ENCODE measurements at regions not wholly inside any gene's neighbourhood (a gene's known extent, or its start where the extent isn't known, plus 50 kb on each side); places are given as distances from the start of the nearest gene placed in this dataset.

DNA sequence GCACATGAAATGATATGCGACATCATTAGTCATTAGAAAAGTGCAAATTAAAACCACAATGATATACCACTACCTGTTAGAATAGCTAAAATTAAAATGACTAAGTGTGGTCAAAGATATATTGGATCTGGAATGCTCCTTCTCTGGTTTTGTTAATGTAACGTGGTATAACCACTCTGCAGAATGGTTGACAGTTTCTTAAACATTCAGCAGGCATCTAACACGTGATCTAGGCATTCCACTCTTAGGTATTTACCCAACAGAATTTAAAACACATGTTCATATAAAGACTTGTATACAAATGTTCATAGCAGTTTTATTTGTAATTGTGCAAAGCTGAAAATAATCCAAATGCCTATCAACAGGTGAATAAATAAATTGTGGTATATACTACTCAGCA is 165.0 kb upstream of the PLXNA2 start:
- no peak overlapping the region for H3K4me3 ChIP-seq (ENCODE audit: low read depth, low read length)
- WGBS (ENCODE audit: insufficient coverage) = no CpG with 5 or more reads among the region's 3 CpGs
- H3K4me1 ChIP-seq (ENCODE audit: control insufficient read depth, insufficient read depth, low read length) = peaks cover 3% of the 10 kb centered on the region

DNA sequence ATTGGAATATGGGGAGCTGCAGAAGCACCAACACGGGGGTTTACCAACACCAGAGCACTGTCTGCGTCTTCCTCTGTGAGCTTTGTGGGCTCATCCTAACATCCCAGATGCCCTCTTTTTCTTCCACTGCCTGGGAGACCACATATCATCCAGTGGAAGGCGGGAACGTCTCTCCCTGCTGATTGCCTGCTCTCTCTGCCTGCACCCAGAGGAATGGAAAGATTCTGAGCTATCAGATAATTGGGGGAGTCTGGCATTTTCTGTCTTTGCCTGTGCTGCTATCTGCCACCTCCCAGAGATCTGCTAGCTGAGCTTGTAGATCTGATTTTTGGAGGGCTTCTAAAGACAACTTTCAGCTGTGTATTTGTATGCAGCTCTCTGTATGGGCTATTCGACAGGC is 166.2 kb upstream of the PLXNA2 start:
- no peak for DNase-seq (ENCODE audit: low read depth in 4 of 6, low spot score in 6 of 6)
- WGBS (ENCODE audit: insufficient coverage) = 57% methylated on average over 5 of the region's 5 CpGs
- no peaks in the 10 kb centered on the region for H3K9me3 ChIP-seq (ENCODE audit: control insufficient read depth, insufficient read depth, low read length)
- H3K4me1 ChIP-seq (ENCODE audit: control insufficient read depth, insufficient read depth, low read length) = peaks cover 3% of the 10 kb centered on the region
- H3K36me3 ChIP-seq (ENCODE audit: control insufficient read depth, insufficient read depth, low read length) = no peaks in the 10 kb centered on the region
- no peak overlapping the region for H3K4me3 ChIP-seq (ENCODE audit: low read depth, low read length)
- no peak overlapping the region for H3K27ac ChIP-seq (ENCODE audit: low read depth, low read length)
- H3K27me3 ChIP-seq (ENCODE audit: control insufficient read depth, insufficient read depth, low read length) = no peaks in the 10 kb centered on the region

More for the DNA sequence above, 165.0 kb upstream of the PLXNA2 start:
- DNase-seq (ENCODE audit: low read depth in 4 of 6, low spot score in 6 of 6) = no peak
- Histone ChIP-seq H3K27me3 (ENCODE audit: control insufficient read depth, insufficient read depth, low read length) (no peaks in the 10 kb centered on the region), H3K9me3 (ENCODE audit: control insufficient read depth, insufficient read depth, low read length) (no peaks in the 10 kb centered on the region), H3K27ac (ENCODE audit: low read depth, low read length) (no peak overlapping the region), H3K36me3 (ENCODE audit: control insufficient read depth, insufficient read depth, low read length) (no peaks in the 10 kb centered on the region)

DNA sequence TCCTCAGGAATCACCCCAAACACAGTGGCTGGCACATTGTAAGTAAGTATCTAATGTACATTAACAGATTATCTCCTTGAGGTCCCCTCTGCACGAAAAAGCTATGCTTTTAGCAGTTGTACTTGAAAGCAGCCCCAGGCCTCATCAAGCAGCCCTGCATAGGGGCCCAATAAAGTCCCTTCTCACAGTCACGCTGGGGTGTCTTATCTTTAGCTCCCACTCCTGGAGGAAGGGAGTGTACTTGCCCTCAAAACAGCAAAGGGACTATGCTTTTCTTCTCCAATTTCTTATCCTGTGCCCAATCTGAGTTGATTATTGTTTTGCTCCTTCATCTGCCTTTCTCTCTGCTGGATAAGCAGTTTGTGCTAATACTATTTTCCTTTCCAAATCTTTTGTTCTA is 168.8 kb upstream of the PLXNA2 start:
- H3K27ac ChIP-seq (ENCODE audit: low read depth, low read length) = no peak overlapping the region
- H3K36me3 ChIP-seq (ENCODE audit: control insufficient read depth, insufficient read depth, low read length) = no peaks in the 10 kb centered on the region
- H3K4me1 ChIP-seq (ENCODE audit: control insufficient read depth, insufficient read depth, low read length) = peaks cover 3% of the 10 kb centered on the region
- no peaks in the 10 kb centered on the region for H3K9me3 ChIP-seq (ENCODE audit: control insufficient read depth, insufficient read depth, low read length)
- no peaks in the 10 kb centered on the region for H3K27me3 ChIP-seq (ENCODE audit: control insufficient read depth, insufficient read depth, low read length)
- WGBS (ENCODE audit: insufficient coverage) = 80% methylated on average over 1 of the region's 2 CpGs
- DNase-seq (ENCODE audit: low read depth in 4 of 6, low spot score in 6 of 6) = no peak
- H3K4me3 ChIP-seq (ENCODE audit: low read depth, low read length) = no peak overlapping the region

DNA sequence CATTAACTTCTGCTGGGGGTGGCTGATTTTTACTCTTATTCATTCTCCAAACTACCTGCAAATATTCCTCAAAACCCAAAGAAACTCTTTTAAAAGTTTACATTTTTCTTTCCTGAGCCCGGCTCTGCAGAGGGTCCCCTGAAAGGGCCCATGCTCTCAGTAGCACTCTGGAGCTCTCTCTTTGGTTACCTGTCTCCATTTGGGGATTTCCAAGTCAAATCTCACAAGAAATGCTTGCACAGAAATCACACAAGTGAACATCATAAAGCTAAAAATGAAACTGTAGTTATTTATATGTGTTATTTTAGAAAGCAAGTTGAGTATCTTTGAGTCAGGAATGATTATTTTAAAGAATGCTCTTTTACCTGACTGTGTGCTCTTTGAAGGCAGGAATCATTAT is 174.5 kb upstream of the PLXNA2 start:
- Histone ChIP-seq H3K9me3 (ENCODE audit: control insufficient read depth, insufficient read depth, low read length) (no peaks in the 10 kb centered on the region), H3K4me1 (ENCODE audit: control insufficient read depth, insufficient read depth, low read length) (no peaks in the 10 kb centered on the region), H3K4me3 (ENCODE audit: low read depth, low read length) (no peak overlapping the region), H3K27me3 (ENCODE audit: control insufficient read depth, insufficient read depth, low read length) (no peaks in the 10 kb centered on the region), H3K36me3 (ENCODE audit: control insufficient read depth, insufficient read depth, low read length) (no peaks in the 10 kb centered on the region), H3K27ac (ENCODE audit: low read depth, low read length) (no peak overlapping the region)
- 100% methylated on average over 1 of the region's 1 CpG for WGBS (ENCODE audit: insufficient coverage)
- no peak for DNase-seq (ENCODE audit: low read depth in 4 of 6, low spot score in 6 of 6)

DNA sequence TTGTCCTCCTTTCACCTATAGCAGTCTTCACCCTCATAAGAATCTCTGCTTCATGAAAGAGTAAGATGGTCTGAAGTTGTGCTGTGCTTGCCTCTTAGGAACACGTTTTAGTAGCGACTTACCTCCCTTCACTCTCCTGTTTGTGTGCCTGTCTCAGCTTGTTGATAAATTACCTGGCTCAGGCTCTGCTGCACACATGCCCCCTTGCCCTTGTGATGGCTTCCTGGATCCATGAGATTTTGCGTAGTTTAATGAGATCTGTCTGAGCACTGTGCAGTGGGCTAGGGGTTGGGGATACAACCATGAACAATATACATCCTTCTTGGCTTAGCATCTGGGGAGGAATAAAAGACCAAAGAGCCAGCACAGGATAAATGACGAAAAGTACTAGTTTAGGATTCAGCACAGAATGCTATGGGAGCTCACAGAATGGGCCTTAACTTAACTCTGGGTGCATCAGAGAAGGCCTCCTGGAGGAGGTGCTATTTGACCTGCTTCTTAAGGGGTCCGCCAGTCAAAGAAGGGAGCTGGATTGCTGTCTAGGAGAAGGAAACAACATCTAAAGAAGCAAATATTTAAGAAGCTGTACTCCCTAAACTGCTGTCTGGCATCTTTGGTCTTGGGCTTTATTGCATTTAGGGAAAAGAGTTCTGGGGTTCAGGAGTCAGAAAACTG is 175.7 kb upstream of the PLXNA2 start:
- no peaks in the 10 kb centered on the region for H3K9me3 ChIP-seq (ENCODE audit: control insufficient read depth, insufficient read depth, low read length)
- no peak for DNase-seq (ENCODE audit: low read depth in 4 of 6, low spot score in 6 of 6)
- 68% methylated on average over 5 of the region's 5 CpGs for WGBS (ENCODE audit: insufficient coverage)
- H3K27ac ChIP-seq (ENCODE audit: low read depth, low read length) = no peak overlapping the region
- H3K27me3 ChIP-seq (ENCODE audit: control insufficient read depth, insufficient read depth, low read length) = no peaks in the 10 kb centered on the region
- no peak overlapping the region for H3K4me3 ChIP-seq (ENCODE audit: low read depth, low read length)
- no peaks in the 10 kb centered on the region for H3K4me1 ChIP-seq (ENCODE audit: control insufficient read depth, insufficient read depth, low read length)
- no peaks in the 10 kb centered on the region for H3K36me3 ChIP-seq (ENCODE audit: control insufficient read depth, insufficient read depth, low read length)

DNA sequence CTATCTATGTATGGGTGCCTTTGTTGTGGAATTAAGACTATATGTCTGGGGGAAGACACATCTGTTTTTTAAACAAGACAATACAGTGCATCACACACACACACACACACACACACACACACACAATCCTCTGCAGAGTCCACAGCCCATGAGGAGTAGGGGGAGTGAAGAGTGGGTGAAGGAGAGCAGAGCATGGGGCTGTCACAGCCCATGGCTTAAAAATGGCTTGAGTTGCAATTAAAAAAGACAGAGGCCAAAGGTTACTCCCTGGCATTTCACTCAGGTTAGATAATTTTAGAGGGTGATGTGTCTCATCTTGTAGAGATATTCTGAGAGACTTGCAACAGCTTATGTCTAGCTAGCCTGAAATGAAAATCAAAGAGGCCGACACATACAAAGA is 176.5 kb upstream of the PLXNA2 start:
- Histone ChIP-seq H3K4me3 (ENCODE audit: low read depth, low read length) (no peak overlapping the region), H3K27ac (ENCODE audit: low read depth, low read length) (no peak overlapping the region), H3K27me3 (ENCODE audit: control insufficient read depth, insufficient read depth, low read length) (no peaks in the 10 kb centered on the region), H3K4me1 (ENCODE audit: control insufficient read depth, insufficient read depth, low read length) (no peaks in the 10 kb centered on the region), H3K36me3 (ENCODE audit: control insufficient read depth, insufficient read depth, low read length) (no peaks in the 10 kb centered on the region), H3K9me3 (ENCODE audit: control insufficient read depth, insufficient read depth, low read length) (no peaks in the 10 kb centered on the region)
- WGBS (ENCODE audit: insufficient coverage) = no CpG with 5 or more reads among the region's 1 CpG
- DNase-seq (ENCODE audit: low read depth in 4 of 6, low spot score in 6 of 6) = no peak

DNA sequence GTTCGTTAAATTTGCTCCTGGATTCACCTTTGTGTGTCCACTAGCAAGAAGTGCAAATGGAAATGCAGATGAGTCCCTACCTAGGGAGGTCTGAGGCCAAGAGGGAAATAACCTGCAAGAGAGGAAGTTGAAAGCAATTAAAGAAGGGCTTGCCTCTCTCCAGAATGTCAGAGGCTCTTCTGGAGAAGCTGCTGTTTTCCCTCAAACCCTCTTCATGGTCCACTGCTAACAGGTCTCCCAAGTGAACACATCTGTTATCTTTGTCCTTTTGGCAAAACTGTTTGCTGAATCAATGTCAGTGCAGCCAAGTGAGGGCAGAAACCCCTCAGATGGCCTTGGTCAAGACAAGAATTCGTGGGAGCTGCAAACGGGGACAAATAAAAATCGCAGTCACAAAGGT is 177.3 kb upstream of the PLXNA2 start:
- Histone ChIP-seq H3K4me3 (ENCODE audit: low read depth, low read length) (no peak overlapping the region), H3K4me1 (ENCODE audit: control insufficient read depth, insufficient read depth, low read length) (no peaks in the 10 kb centered on the region), H3K36me3 (ENCODE audit: control insufficient read depth, insufficient read depth, low read length) (no peaks in the 10 kb centered on the region), H3K9me3 (ENCODE audit: control insufficient read depth, insufficient read depth, low read length) (no peaks in the 10 kb centered on the region), H3K27me3 (ENCODE audit: control insufficient read depth, insufficient read depth, low read length) (no peaks in the 10 kb centered on the region), H3K27ac (ENCODE audit: low read depth, low read length) (no peak overlapping the region)
- WGBS (ENCODE audit: insufficient coverage) = 88% methylated on average over 3 of the region's 4 CpGs
- DNase-seq (ENCODE audit: low read depth in 4 of 6, low spot score in 6 of 6) = no peak

DNA sequence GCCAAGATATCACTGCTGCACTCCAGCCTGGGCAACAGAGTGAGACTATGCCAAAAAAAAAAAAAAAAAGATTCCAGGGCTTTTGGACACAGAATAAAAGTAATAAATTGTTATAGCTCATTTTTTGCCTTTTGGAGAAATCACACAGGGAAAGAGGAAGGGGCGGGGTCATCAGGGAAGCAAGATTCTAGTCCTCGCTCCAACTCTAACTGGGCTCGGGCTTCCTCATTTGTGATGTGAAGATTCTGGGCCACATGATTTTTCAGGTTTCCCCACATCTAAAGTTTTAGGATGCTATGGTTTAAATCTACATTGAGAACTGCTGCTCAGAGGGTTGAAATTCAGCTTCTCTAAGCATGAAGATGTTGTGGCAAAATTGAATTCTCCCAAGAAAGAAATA is 179.3 kb upstream of the PLXNA2 start:
- Histone ChIP-seq H3K9me3 (ENCODE audit: control insufficient read depth, insufficient read depth, low read length) (no peaks in the 10 kb centered on the region), H3K36me3 (ENCODE audit: control insufficient read depth, insufficient read depth, low read length) (no peaks in the 10 kb centered on the region), H3K4me1 (ENCODE audit: control insufficient read depth, insufficient read depth, low read length) (no peaks in the 10 kb centered on the region), H3K27me3 (ENCODE audit: control insufficient read depth, insufficient read depth, low read length) (no peaks in the 10 kb centered on the region), H3K27ac (ENCODE audit: low read depth, low read length) (no peak overlapping the region), H3K4me3 (ENCODE audit: low read depth, low read length) (no peak overlapping the region)
- no peak for DNase-seq (ENCODE audit: low read depth in 4 of 6, low spot score in 6 of 6)
- WGBS (ENCODE audit: insufficient coverage) = no CpG with 5 or more reads among the region's 3 CpGs

DNA sequence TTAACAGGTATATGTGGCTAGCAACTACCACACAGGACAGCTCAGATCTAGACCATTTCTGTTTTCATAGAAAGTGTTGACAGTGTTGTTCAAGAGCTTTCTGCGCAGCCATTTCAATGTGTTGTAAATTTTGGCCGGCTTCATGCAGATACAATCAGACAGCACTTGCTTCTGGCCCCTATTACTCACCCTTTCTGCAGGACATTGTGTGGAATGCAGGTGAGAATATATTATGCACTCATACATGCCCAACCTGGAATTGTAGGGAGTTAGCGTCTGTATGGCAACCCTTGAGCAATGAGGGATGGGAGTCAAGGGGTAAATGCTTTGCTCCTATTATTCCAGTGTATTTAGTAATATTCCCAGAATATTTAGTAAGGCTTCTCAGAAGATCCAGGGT is 180.9 kb upstream of the PLXNA2 start:
- no peak for DNase-seq (ENCODE audit: low read depth in 4 of 6, low spot score in 6 of 6)
- no peaks in the 10 kb centered on the region for H3K36me3 ChIP-seq (ENCODE audit: control insufficient read depth, insufficient read depth, low read length)
- WGBS (ENCODE audit: insufficient coverage) = no CpG with 5 or more reads among the region's 3 CpGs
- no peaks in the 10 kb centered on the region for H3K9me3 ChIP-seq (ENCODE audit: control insufficient read depth, insufficient read depth, low read length)
- H3K27ac ChIP-seq (ENCODE audit: low read depth, low read length) = no peak overlapping the region
- H3K4me3 ChIP-seq (ENCODE audit: low read depth, low read length) = no peak overlapping the region
- H3K4me1 ChIP-seq (ENCODE audit: control insufficient read depth, insufficient read depth, low read length) = no peaks in the 10 kb centered on the region
- no peaks in the 10 kb centered on the region for H3K27me3 ChIP-seq (ENCODE audit: control insufficient read depth, insufficient read depth, low read length)

DNA sequence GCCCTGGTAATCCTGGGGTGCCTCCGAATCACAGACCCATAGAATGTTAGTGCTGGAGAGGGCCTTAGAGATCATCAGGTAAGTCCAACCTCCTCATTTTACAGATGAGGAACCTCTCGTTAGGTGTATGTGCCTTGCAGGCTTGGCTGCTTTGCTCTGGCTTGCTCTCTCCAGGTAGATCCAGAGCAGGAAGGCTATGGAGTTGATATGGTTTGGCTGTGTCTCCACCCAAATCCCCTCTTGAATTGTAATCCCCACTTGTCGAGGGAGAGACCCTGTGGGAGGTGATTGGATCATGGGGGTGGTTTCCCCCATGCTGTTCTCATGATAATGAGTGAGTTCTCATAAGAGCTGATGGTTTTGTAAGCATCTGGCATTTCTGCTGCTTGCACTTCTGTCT is 186.0 kb upstream of the PLXNA2 start:
- no CpG with 5 or more reads among the region's 3 CpGs for WGBS (ENCODE audit: insufficient coverage)
- Histone ChIP-seq H3K4me3 (ENCODE audit: low read depth, low read length) (no peak overlapping the region), H3K27ac (ENCODE audit: low read depth, low read length) (no peak overlapping the region), H3K9me3 (ENCODE audit: control insufficient read depth, insufficient read depth, low read length) (no peaks in the 10 kb centered on the region), H3K4me1 (ENCODE audit: control insufficient read depth, insufficient read depth, low read length) (no peaks in the 10 kb centered on the region), H3K36me3 (ENCODE audit: control insufficient read depth, insufficient read depth, low read length) (no peaks in the 10 kb centered on the region), H3K27me3 (ENCODE audit: control insufficient read depth, insufficient read depth, low read length) (no peaks in the 10 kb centered on the region)
- no peak for DNase-seq (ENCODE audit: low read depth in 4 of 6, low spot score in 6 of 6)
